Right lobe of liver (tissue), 6 donors: ENCODE measurements at regions not wholly inside any gene's neighbourhood (a gene's known extent, or its start where the extent isn't known, plus 50 kb on each side); places are given as distances from the start of the nearest gene placed in this dataset.

ENCODE experiments used
- ATAC-seq, 4 donors: fragments of 200-7000 bp; cut with Tn5 transposase; one replicate each; pipeline ENCODE4 v1.9.1; 2020; ENCODE audit warnings: mild to moderate bottlenecking in 4 of 4, moderate library complexity in 4 of 4
- DNase-seq, 3 donors: peaks; one replicate each; pipeline ENCODE4 v3.0.0-alpha.2; 2020
- H3K27ac ChIP-seq, 3 donors: fragments of 200-600 bp; one replicate each; pipeline ENCODE4 v1.8.0; 2022
- H3K27me3 ChIP-seq, 2 donors: fragments of 200-600 bp; one replicate each; pipeline ENCODE4 v1.8.0; 2022
- H3K36me3 ChIP-seq, 4 donors: fragments of 200-600 bp; sonication (generic) in 1 of 4; one replicate each; pipeline versions ENCODE4 v1.5.1 to v1.8.0; 2017 to 2022; ENCODE audit warnings: control low read depth in 1 of 4
- H3K4me1 ChIP-seq, 4 donors: fragments of 200-600 bp; sonication (generic) in 1 of 4; one replicate each; pipeline versions ENCODE4 v1.5.1 to v1.8.0; 2017 to 2022; ENCODE audit warnings: control low read depth in 1 of 4
- H3K4me3 ChIP-seq, 3 donors: fragments of 200-600 bp; one replicate each; pipeline ENCODE4 v1.8.0; 2022
- H3K9me3 ChIP-seq, 4 donors: fragments of 200-600 bp; sonication (generic) in 1 of 4; one replicate each; pipeline versions ENCODE4 v1.5.1 to v1.8.0; 2017 to 2022; ENCODE audit warnings: control low read depth in 1 of 4
- POLR2A ChIP-seq: fragments of 450-650 bp; IDR thresholded peaks from one replicate; pipeline ENCODE4 v1.6.1; 2017; ENCODE audit warnings: antibody characterized with exemption, mild to moderate bottlenecking
- WGBS: methylation state at CpG from one replicate; pipeline ENCODE4 v1.1.6; 2018; ENCODE audit warnings: low coverage, low lambda C conversion rate; ENCODE audit not compliant: insufficient coverage; ENCODE audit errors: missing lambda C conversion rate; 5-methylcytosine and 5-hydroxymethylcytosine counted together
- intact Hi-C, 2 donors: fragments of 100-400 bp; cut with DNase I; formaldehyde crosslinking; loops; one replicate each; pipeline versions ENCODE4 v1.11.2 to v1.14.1; 2022
- TF ChIP-seq, protein P1 (sequence below), 4 donors: fragments of 200-600 bp in 3 of 4; fragments of 450-650 bp in 1 of 4; IDR thresholded peaks; one replicate each; pipeline versions ENCODE4 v1.5.1 to v1.8.0; 2016 to 2022; ENCODE audit warnings: antibody characterized with exemption in 4 of 4, mild to moderate bottlenecking in 2 of 4
- donor health status: DM: no; HTN: yes; CAD: no.
- donor health status: DM: no; HTN: no; CAD: no.
- donor health status: DM: no; HTN: no; CAD: no.
- donor health status: DM: no; HTN: yes; CAD: no.
- donor health status: DM: no; HTN: yes; CAD: no.

DNA sequence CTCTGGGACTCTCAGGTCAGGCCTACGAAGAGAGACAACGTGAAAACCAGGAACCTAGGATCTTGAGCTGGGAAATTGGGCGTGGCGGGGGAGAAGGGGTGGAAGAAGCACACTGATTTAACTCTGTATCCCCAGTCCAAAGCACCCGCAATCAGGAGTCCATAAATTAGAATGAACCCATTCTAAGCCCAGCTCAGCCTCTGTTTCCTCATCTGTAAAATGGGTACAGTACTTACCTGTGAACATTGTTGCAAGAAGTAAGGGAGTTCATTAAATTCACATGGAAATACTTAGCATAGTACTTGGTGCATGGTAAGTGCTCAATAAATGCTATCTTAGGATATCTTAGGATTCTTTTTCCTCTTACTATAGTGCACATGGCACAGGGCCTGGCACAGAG is 326.7 kb downstream of the BCOR start:
- no peak for DNase-seq
- H3K4me1 ChIP-seq = peaks cover 0 to 4% (median 0%) of the 10 kb centered on the region in 4 donors
- intact Hi-C loops = no loop called here
- no peaks in the 10 kb centered on the region for H3K36me3 ChIP-seq
- WGBS = 67% methylated on average over 3 of the region's 5 CpGs
- no peaks in the 10 kb centered on the region for H3K9me3 ChIP-seq
- no peak for TF ChIP-seq POLR2A
- TF ChIP-seq, protein P1, sequence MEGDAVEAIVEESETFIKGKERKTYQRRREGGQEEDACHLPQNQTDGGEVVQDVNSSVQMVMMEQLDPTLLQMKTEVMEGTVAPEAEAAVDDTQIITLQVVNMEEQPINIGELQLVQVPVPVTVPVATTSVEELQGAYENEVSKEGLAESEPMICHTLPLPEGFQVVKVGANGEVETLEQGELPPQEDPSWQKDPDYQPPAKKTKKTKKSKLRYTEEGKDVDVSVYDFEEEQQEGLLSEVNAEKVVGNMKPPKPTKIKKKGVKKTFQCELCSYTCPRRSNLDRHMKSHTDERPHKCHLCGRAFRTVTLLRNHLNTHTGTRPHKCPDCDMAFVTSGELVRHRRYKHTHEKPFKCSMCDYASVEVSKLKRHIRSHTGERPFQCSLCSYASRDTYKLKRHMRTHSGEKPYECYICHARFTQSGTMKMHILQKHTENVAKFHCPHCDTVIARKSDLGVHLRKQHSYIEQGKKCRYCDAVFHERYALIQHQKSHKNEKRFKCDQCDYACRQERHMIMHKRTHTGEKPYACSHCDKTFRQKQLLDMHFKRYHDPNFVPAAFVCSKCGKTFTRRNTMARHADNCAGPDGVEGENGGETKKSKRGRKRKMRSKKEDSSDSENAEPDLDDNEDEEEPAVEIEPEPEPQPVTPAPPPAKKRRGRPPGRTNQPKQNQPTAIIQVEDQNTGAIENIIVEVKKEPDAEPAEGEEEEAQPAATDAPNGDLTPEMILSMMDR (IDR thresholded peaks at IDR 0.05) = no peak
- no peak overlapping the region for H3K27ac ChIP-seq
- ATAC-seq = no peak
- no peaks in the 10 kb centered on the region for H3K27me3 ChIP-seq
- H3K4me3 ChIP-seq = no peak overlapping the region

DNA sequence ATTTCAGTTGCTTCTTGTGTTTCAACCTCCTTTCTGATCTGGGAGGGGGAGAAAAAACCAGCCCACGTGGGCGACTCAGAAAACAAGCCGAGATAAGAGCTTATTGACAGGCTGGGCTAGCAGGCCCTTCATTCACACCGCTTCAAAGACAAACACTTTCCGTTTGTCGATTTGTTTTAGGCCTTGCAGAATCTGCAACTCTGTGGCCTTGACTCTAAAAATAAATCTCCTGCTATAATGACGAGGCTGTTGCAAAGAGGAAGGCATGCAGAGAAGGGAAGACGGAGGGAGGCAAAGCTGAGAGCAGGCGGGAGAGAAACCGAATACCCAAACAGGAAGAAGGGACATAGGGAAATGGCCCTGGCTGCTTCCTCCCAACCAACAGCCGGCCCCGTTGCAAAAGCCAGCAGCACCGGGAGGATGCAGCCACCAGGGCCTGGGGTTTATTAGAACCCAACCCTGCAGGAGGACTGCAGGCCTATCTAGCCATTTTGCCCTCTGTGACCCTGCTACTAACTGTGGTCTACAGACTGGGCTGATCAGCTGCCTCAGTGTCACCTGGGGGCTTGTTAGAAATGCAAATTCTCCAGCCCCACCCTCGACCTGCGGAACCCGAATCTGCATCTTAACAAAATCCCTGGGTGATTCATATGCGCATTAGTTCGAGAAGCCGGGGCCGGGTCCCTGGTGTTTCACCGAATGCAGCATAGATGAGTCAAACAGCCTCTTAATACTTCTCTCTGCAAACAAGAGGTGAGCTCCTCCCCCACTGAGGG is 325.5 kb downstream of the BCOR start:
- peak; percentile 67 to 81 (median 72) for ATAC-seq

DNA sequence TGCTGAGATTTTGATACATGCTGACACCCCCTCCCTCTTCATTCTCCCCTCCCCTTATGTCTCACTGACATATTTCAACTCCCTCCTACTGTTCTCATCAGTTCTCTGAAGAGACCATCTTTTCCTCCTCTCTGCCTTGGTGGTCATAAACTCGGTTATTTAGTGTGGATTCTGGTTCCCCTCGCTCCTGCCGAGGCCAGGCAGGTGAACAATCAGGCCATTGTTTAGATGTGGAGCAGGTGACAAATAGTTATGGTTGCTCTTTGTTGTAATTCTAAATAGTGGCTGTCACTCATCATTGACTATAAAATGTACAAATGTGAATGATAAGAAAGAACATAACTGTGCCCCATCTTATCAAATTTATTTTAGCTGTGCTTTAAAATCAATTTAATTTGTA is 324.6 kb downstream of the BCOR start:
- TF ChIP-seq, protein P1 (IDR thresholded peaks at IDR 0.05) = no peak
- no peak for TF ChIP-seq POLR2A

More for the DNA sequence above, 325.5 kb downstream of the BCOR start:
- intact Hi-C loops = no loop called here
- Histone ChIP-seq H3K4me1 (peaks cover 0 to 4% (median 0%) of the 10 kb centered on the region in 4 donors), H3K27me3 (no peaks in the 10 kb centered on the region), H3K9me3 (no peaks in the 10 kb centered on the region), H3K4me3 (no peak overlapping the region), H3K27ac (peak overlapping the region in 2 of 3 donors; percentile 8 to 13), H3K36me3 (no peaks in the 10 kb centered on the region)
- WGBS = 9% methylated on average over 11 of the region's 21 CpGs
- TF ChIP-seq, protein P1 (IDR thresholded peaks at IDR 0.05) = no peak
- no peak for TF ChIP-seq POLR2A
- DNase-seq = peak in 1 of 3 donors; percentile 35

DNA sequence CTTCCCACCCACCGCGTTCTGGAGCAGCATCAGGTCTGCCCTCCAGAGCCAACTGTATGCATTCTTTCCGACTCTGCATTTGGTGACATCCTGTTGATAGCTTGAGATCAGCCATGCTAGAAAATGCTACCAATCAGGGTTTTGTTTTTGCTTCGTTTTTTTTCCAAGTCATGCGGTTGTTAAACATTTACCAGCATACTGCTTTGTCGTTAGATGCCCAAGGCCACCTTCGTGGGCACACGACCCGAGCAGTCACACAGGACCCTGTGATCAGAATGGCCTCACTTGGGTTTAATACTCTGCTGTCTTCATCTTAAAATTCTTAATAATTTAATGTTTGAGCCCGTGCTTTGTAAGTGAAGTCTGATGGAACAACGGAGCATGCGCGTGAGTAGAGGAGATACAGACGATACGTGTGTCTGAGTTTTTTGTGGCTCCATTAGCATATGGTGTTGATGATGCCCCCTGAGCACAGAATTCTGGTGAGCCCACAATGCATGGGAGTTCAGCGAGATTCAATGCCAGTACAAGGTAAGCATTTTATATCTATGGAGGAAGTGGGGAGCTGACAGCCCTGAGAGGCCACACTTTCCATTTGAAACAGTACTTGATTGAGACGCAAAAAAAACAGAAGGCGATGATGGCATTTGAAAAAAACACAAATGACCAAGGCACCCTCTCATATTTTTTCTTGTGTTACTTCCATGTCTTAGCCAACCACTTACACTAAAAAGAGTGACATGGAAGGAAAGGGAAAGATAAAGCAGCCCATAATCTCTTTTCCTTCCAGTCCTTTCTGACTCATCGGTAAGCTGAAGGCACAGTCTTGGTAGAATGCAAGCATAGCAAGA is 323.6 kb downstream of the BCOR start:
- 52% methylated on average over 19 of the region's 19 CpGs for WGBS
- H3K4me3 ChIP-seq = no peak overlapping the region
- no peaks in the 10 kb centered on the region for H3K27me3 ChIP-seq

More for the DNA sequence above, 324.6 kb downstream of the BCOR start:
- no peak for ATAC-seq
- Histone ChIP-seq H3K9me3 (no peaks in the 10 kb centered on the region), H3K4me1 (peaks cover 0 to 4% (median 0%) of the 10 kb centered on the region in 4 donors), H3K27ac (no peak overlapping the region), H3K27me3 (no peaks in the 10 kb centered on the region), H3K4me3 (no peak overlapping the region), H3K36me3 (no peaks in the 10 kb centered on the region)
- intact Hi-C loops = no loop called here
- no peak for DNase-seq
- WGBS = 47% methylated on average over 3 of the region's 3 CpGs

More for the DNA sequence above, 323.6 kb downstream of the BCOR start:
- no peaks in the 10 kb centered on the region for H3K9me3 ChIP-seq
- DNase-seq = no peak
- no peaks in the 10 kb centered on the region for H3K36me3 ChIP-seq
- peaks cover 0 to 4% (median 0%) of the 10 kb centered on the region in 4 donors for H3K4me1 ChIP-seq
- peak; percentile 23 to 61 (median 36) for ATAC-seq
- TF ChIP-seq POLR2A = no peak
- TF ChIP-seq, protein P1 (IDR thresholded peaks at IDR 0.05) = no peak
- intact Hi-C loops = no loop called here
- no peak overlapping the region for H3K27ac ChIP-seq
